ENCODE measurements at regions not wholly inside any gene's neighbourhood (a gene's known extent, or its start where the extent isn't known, plus 50 kb on each side); places are given as distances from the start of the nearest gene placed in this dataset.

DNA sequence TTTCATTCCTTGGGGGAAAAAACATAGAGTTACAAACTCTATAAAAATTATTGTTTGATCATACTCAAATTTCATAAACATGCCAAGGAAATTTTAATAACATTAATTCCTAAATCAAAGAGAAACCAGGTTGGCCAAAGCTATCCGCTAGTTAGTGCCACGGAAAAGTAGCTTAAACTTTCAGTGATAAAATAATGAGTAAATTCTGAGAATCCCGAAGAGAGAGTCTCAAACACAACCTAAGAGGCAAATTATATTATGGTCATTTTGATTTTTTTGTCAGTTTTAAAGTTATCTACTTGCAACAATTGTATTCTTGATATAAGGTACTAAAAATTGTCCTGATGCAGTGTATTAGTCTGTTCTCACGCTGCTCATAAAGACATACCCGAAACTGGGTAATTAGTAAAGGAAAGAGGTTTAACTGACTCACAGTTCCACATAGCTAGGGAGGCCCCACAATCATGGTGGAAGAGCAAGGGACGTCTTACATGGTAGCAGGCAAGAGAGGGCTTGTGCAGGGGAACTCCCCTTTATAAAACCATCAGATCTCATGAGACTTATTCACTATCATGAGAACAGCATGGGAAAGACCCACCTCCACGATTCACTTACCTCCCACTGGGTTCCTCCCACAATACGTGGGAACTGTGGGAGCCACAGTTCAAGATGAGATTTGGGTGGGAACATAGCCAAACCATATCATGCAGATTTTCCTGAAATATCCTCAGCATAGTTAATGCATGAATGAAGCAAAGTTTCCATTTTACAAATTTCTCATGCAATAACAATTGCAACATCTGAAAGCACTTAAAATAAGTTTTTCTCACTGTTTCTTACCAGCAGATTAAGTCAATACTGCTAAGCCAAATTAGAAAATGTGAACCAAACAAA, 205.9 kb upstream of the STK17B start:
- H3K4me1 ChIP-seq (ENCODE audit: control insufficient read depth, extremely low read depth, insufficient read depth, low read length) = peaks cover 14% of the 10 kb centered on the region
- FAIRE-seq (no peak), DNase-seq (ENCODE audit: low read depth, low spot score) (no peak)
- TF ChIP-seq GATA2 (IDR thresholded peaks at IDR 0.05; ENCODE audit: insufficient read depth, insufficient read length, low read depth, low read length) (no peak), POLR2A (IDR thresholded peaks at IDR 0.05; ENCODE audit: low read depth, low read length) (no peak), MYC (IDR thresholded peaks at IDR 0.05; ENCODE audit: low read depth, low read length) (no peak), POLR2AphosphoS5 (IDR thresholded peaks at IDR 0.05; ENCODE audit: insufficient read depth, low read depth, low read length) (no peak), FOS (IDR thresholded peaks at IDR 0.05; ENCODE audit: borderline replicate concordance, insufficient read depth, low read length) (no peak), EZH2 (IDR thresholded peaks at IDR 0.05; ENCODE audit: borderline replicate concordance, low read depth, low read length, severe bottlenecking) (no peak), JUN (IDR thresholded peaks at IDR 0.05; ENCODE audit: borderline replicate concordance, insufficient read depth, insufficient read length, low read depth) (no peak)
- TF ChIP-seq, protein P1, sequence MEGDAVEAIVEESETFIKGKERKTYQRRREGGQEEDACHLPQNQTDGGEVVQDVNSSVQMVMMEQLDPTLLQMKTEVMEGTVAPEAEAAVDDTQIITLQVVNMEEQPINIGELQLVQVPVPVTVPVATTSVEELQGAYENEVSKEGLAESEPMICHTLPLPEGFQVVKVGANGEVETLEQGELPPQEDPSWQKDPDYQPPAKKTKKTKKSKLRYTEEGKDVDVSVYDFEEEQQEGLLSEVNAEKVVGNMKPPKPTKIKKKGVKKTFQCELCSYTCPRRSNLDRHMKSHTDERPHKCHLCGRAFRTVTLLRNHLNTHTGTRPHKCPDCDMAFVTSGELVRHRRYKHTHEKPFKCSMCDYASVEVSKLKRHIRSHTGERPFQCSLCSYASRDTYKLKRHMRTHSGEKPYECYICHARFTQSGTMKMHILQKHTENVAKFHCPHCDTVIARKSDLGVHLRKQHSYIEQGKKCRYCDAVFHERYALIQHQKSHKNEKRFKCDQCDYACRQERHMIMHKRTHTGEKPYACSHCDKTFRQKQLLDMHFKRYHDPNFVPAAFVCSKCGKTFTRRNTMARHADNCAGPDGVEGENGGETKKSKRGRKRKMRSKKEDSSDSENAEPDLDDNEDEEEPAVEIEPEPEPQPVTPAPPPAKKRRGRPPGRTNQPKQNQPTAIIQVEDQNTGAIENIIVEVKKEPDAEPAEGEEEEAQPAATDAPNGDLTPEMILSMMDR (IDR thresholded peaks at IDR 0.05; ENCODE audit: extremely low read depth in 1 of 2, insufficient read depth in 1 of 2, low read depth in 1 of 2, low read length in 2 of 2) = no peak
- TF ChIP-seq, protein P2, sequence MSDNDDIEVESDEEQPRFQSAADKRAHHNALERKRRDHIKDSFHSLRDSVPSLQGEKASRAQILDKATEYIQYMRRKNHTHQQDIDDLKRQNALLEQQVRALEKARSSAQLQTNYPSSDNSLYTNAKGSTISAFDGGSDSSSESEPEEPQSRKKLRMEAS (IDR thresholded peaks at IDR 0.05; ENCODE audit: insufficient read depth, insufficient read length) = no peak
- no peaks in the 10 kb centered on the region for H4K20me1 ChIP-seq (replicated peaks; ENCODE audit: control insufficient read depth, extremely low read depth, insufficient read depth, low read length)
- H3K27ac ChIP-seq (ENCODE audit: insufficient read depth, low read depth, low read length) = no peak overlapping the region
- H3K9ac ChIP-seq (replicated peaks; ENCODE audit: extremely low read depth, insufficient read depth, low read length) = no peak overlapping the region
- H3K36me3 ChIP-seq (ENCODE audit: control insufficient read depth in 2 of 2, extremely low read depth in 1 of 2, insufficient read depth in 2 of 2, low read length in 2 of 2) = no peaks in the 10 kb centered on the region
- BruUV-seq (replicated peaks) = no TSS peak
- no peak overlapping the region for H2AFZ ChIP-seq (ENCODE audit: low read depth, low read length)
- H3K9me1 ChIP-seq (replicated peaks; ENCODE audit: control insufficient read depth, extremely low read depth, insufficient read depth, low read length) = no peaks in the 10 kb centered on the region
- intact Hi-C loops (cut with micrococcal nuclease) (no loop called here), dilution Hi-C loops (cut with MboI; ENCODE audit: extremely low pct_ligation_motif_present, low sequenced_read_pairs) (no loop called here)
- H3K79me2 ChIP-seq (ENCODE audit: control insufficient read depth, insufficient read depth, low read length) = no peaks in the 10 kb centered on the region
- no peak overlapping the region for H3K4me3 ChIP-seq (replicated peaks in 1 of 3; ENCODE audit: insufficient read depth in 1 of 3, low read depth in 1 of 3, low read length in 3 of 3)
- H3K27me3 ChIP-seq (ENCODE audit: control insufficient read depth in 2 of 2, insufficient read depth in 2 of 2, low read length in 2 of 2) = no peaks in the 10 kb centered on the region
- POLR2A ChIA-PET = no interaction called here
- no peak overlapping the region for H3K4me2 ChIP-seq (ENCODE audit: insufficient read depth, low read length)
- no peaks in the 10 kb centered on the region for H3K9me3 ChIP-seq (replicated peaks; ENCODE audit: control insufficient read depth, insufficient read depth, low read length)
- CTCF ChIA-PET = interaction anchor here (0.6 to 1.6 kb wide), 2 partner anchors 11 to 237 kb away, joined by 3 read pairs; no protein-coding TSS in a partner anchor

Data from endothelial cell of umbilical vein (primary cell).